ENCODE measurements at regions not wholly inside any gene's neighbourhood (a gene's known extent, or its start where the extent isn't known, plus 50 kb on each side); places are given as distances from the start of the nearest gene placed in this dataset.

DNA sequence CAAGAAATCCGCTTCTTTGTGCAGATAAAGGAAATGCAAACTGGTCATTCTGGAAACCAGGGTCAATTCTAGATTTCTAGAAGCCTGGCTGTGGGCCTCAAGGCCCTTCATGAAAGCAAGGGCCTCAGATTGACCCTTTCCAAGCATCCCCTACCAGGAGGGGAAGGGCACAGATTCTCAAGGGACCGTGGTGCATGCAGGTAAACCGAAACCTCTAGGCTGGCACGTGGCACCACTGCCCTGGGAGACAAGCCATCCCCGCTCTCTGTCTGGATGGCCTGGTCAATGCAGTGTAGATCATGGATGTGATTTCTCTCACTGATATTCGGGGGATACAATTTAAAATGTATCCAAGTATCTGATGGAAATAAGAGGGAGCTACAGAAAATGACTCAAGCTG is 69.4 kb downstream of the TOMM20 start:
- TF ChIP-seq ZBTB7A (IDR thresholded peaks at IDR 0.05; ENCODE audit: low read depth): no peak
- no peak for TF ChIP-seq NFIC (IDR thresholded peaks at IDR 0.05)
- TF ChIP-seq TEAD4 (IDR thresholded peaks at IDR 0.05): no peak
- no peak for TF ChIP-seq TAF1 (IDR thresholded peaks at IDR 0.05; ENCODE audit: low read depth)
- TF ChIP-seq RAD21 (IDR thresholded peaks at IDR 0.05; ENCODE audit: low read depth): no peak
- no peak for TF ChIP-seq YY1 (IDR thresholded peaks at IDR 0.05; ENCODE audit: low read depth)
- no peak for TF ChIP-seq CREB1 (IDR thresholded peaks at IDR 0.05; ENCODE audit: low read depth)
- TF ChIP-seq, protein P1, sequence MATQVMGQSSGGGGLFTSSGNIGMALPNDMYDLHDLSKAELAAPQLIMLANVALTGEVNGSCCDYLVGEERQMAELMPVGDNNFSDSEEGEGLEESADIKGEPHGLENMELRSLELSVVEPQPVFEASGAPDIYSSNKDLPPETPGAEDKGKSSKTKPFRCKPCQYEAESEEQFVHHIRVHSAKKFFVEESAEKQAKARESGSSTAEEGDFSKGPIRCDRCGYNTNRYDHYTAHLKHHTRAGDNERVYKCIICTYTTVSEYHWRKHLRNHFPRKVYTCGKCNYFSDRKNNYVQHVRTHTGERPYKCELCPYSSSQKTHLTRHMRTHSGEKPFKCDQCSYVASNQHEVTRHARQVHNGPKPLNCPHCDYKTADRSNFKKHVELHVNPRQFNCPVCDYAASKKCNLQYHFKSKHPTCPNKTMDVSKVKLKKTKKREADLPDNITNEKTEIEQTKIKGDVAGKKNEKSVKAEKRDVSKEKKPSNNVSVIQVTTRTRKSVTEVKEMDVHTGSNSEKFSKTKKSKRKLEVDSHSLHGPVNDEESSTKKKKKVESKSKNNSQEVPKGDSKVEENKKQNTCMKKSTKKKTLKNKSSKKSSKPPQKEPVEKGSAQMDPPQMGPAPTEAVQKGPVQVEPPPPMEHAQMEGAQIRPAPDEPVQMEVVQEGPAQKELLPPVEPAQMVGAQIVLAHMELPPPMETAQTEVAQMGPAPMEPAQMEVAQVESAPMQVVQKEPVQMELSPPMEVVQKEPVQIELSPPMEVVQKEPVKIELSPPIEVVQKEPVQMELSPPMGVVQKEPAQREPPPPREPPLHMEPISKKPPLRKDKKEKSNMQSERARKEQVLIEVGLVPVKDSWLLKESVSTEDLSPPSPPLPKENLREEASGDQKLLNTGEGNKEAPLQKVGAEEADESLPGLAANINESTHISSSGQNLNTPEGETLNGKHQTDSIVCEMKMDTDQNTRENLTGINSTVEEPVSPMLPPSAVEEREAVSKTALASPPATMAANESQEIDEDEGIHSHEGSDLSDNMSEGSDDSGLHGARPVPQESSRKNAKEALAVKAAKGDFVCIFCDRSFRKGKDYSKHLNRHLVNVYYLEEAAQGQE (IDR thresholded peaks at IDR 0.05; ENCODE audit: low read depth): no peak
- TF ChIP-seq USF1 (IDR thresholded peaks at IDR 0.05): no peak
- TF ChIP-seq TCF12 (IDR thresholded peaks at IDR 0.05; ENCODE audit: low read depth): no peak
- no peak for TF ChIP-seq CEBPB (IDR thresholded peaks at IDR 0.05)
- no peak for TF ChIP-seq MAX (IDR thresholded peaks at IDR 0.05)
- no peak for TF ChIP-seq FOXM1 (IDR thresholded peaks at IDR 0.05; ENCODE audit: borderline replicate concordance, low read depth)
- TF ChIP-seq EGR1 (IDR thresholded peaks at IDR 0.05): no peak
- no peak for TF ChIP-seq EP300 (IDR thresholded peaks at IDR 0.05; ENCODE audit: borderline replicate concordance)

GRCh38 chr1:235058695-235059094 is 69.9 kb downstream of the TOMM20 start:
- no peak for TF ChIP-seq TCF12 (IDR thresholded peaks at IDR 0.05; ENCODE audit: low read depth)
- no peak for TF ChIP-seq RAD21 (IDR thresholded peaks at IDR 0.05; ENCODE audit: low read depth)
- no peak for TF ChIP-seq TAF1 (IDR thresholded peaks at IDR 0.05; ENCODE audit: low read depth)
- TF ChIP-seq EGR1 (IDR thresholded peaks at IDR 0.05): no peak

DNA sequence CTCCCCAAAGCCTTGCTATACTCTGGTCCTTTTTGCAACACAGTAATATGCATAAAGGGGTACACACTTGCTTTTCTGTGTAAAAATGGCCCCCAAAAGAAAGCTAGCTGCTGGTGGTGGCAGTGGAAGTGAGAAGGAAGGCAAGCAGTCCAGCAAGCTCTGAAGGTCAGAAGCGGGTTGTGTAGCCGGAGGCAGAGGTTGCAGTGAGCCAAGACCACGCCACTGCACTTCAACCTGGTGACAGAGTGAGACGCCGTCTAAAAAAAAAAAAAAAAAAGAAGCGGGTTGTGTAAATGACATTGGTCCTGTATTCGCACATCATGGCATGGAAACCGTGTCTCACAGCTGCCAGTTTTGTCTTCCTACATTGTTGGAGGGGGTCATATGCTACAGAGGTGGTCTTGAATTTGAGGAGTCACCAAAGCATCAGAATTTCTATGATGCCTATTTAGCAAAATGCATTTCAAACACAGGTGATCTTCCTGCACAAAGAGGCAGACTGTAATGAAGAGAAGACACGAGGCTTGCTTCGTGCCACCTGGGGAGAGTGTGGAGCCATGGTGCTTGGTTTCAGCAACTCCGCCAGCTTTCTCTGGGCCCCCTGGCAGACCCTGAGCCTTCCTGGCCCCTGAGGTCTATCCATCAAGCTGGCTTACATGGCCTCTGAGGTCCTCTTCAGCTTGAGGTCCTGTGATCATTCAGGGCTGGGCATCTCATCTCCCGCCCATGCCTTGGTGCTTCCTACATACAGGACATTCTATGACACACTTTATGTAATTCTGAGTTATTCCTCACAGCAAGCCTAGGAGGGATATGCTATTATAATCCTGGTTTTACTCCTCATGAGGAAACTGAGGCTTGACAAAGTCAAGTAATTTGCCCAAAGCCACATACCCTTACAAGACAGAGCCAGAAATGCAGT is 71.0 kb downstream of the TOMM20 start:
- TF ChIP-seq RAD21 (IDR thresholded peaks at IDR 0.05; ENCODE audit: low read depth) (no peak), TCF12 (IDR thresholded peaks at IDR 0.05; ENCODE audit: low read depth) (no peak), YY1 (IDR thresholded peaks at IDR 0.05; ENCODE audit: low read depth) (no peak), MAX (IDR thresholded peaks at IDR 0.05) (no peak), ZBTB7A (IDR thresholded peaks at IDR 0.05; ENCODE audit: low read depth) (no peak), EGR1 (IDR thresholded peaks at IDR 0.05) (no peak), USF1 (IDR thresholded peaks at IDR 0.05) (no peak), TAF1 (IDR thresholded peaks at IDR 0.05; ENCODE audit: low read depth) (no peak)

- TF ChIP-seq, protein P1 (IDR thresholded peaks at IDR 0.05; ENCODE audit: low read depth): no peak
- TF ChIP-seq NFIC (IDR thresholded peaks at IDR 0.05): no peak
- TF ChIP-seq USF1 (IDR thresholded peaks at IDR 0.05): no peak
- TF ChIP-seq YY1 (IDR thresholded peaks at IDR 0.05; ENCODE audit: low read depth): no peak
- no peak for TF ChIP-seq CREB1 (IDR thresholded peaks at IDR 0.05; ENCODE audit: low read depth)
- TF ChIP-seq FOXM1 (IDR thresholded peaks at IDR 0.05; ENCODE audit: borderline replicate concordance, low read depth): no peak
- no peak for TF ChIP-seq MAX (IDR thresholded peaks at IDR 0.05)
- TF ChIP-seq TAF1 (IDR thresholded peaks at IDR 0.05; ENCODE audit: low read depth): no peak
- no peak for TF ChIP-seq EP300 (IDR thresholded peaks at IDR 0.05; ENCODE audit: borderline replicate concordance)
- no peak for TF ChIP-seq TCF12 (IDR thresholded peaks at IDR 0.05; ENCODE audit: low read depth)
- TF ChIP-seq CEBPB (IDR thresholded peaks at IDR 0.05): no peak
- no peak for TF ChIP-seq ZBTB7A (IDR thresholded peaks at IDR 0.05; ENCODE audit: low read depth)
- TF ChIP-seq EGR1 (IDR thresholded peaks at IDR 0.05): no peak
Observed at GRCh38 chr1:235056937-235057336, 71.7 kb downstream of the TOMM20 start.

DNA sequence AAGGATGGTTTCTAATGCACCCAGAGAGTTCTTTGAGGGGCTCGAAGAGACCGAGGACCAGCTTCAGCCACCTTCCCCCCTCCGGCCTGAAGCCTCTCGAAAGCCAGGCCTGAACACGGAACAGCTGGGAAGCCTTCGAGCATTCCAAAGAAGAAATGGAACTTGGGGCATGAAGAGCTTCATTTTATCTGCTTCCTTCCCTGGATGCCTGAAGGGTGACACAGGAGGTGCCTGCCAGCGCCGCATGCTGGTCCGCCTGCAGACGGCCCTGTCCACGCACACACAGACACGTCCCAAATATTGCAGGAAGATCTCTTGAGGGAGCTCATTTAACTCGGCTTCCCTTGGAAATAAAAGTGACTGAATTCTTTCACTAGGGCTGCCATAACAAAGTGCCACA is 73.7 kb downstream of the TOMM20 start:
- no peak for TF ChIP-seq EGR1 (IDR thresholded peaks at IDR 0.05)
- no peak for TF ChIP-seq NFIC (IDR thresholded peaks at IDR 0.05)
- no peak for TF ChIP-seq CREB1 (IDR thresholded peaks at IDR 0.05; ENCODE audit: low read depth)
- TF ChIP-seq TAF1 (IDR thresholded peaks at IDR 0.05; ENCODE audit: low read depth): no peak
- TF ChIP-seq RAD21 (IDR thresholded peaks at IDR 0.05; ENCODE audit: low read depth): no peak
- TF ChIP-seq ZBTB7A (IDR thresholded peaks at IDR 0.05; ENCODE audit: low read depth): no peak
- no peak for TF ChIP-seq TEAD4 (IDR thresholded peaks at IDR 0.05)
- no peak for TF ChIP-seq TCF12 (IDR thresholded peaks at IDR 0.05; ENCODE audit: low read depth)
- no peak for TF ChIP-seq EP300 (IDR thresholded peaks at IDR 0.05; ENCODE audit: borderline replicate concordance)
- TF ChIP-seq, protein P1 (IDR thresholded peaks at IDR 0.05; ENCODE audit: low read depth): no peak
- no peak for TF ChIP-seq MAX (IDR thresholded peaks at IDR 0.05)
- TF ChIP-seq CEBPB (IDR thresholded peaks at IDR 0.05): no peak
- no peak for TF ChIP-seq USF1 (IDR thresholded peaks at IDR 0.05)
- TF ChIP-seq FOXM1 (IDR thresholded peaks at IDR 0.05; ENCODE audit: borderline replicate concordance, low read depth): no peak
- TF ChIP-seq YY1 (IDR thresholded peaks at IDR 0.05; ENCODE audit: low read depth): no peak
